Fibroblast of lung (primary cell): ENCODE measurements at regions not wholly inside any gene's neighbourhood (a gene's known extent, or its start where the extent isn't known, plus 50 kb on each side); places are given as distances from the start of the nearest gene placed in this dataset.
A peak's percentile ranks its signal among the peaks of the same experiment; 100 is the strongest.

ENCODE experiments used
- DNase-seq, 2 donors: peaks; one replicate each; pipeline versions ENCODE4 v3.0.0 to v3.0.0-alpha.2; 2010; ENCODE audit warnings: low read depth in 2 of 2
- H2AFZ ChIP-seq: 2 replicates; pipeline ENCODE4 v1.5.1; 2012; ENCODE audit warnings: low read length, control low read depth, inconsistent platforms
- H3K27ac ChIP-seq: 2 replicates; pipeline ENCODE4 v1.5.1; 2011; ENCODE audit warnings: low read length, control low read depth; ENCODE audit not compliant: insufficient read depth
- H3K27me3 ChIP-seq: 2 replicates; pipeline ENCODE4 v1.5.1; 2011; ENCODE audit warnings: mild to moderate bottlenecking, low read length; ENCODE audit not compliant: control insufficient read depth, insufficient read depth
- H3K36me3 ChIP-seq: 2 replicates; pipeline ENCODE4 v1.5.1; 2011; ENCODE audit warnings: low read length; ENCODE audit not compliant: control insufficient read depth, insufficient read depth
- H3K4me1 ChIP-seq: 2 replicates; pipeline ENCODE4 v1.5.1; 2011; ENCODE audit warnings: low read length; ENCODE audit not compliant: control insufficient read depth, insufficient read depth; ENCODE audit errors: extremely low read depth
- H3K4me2 ChIP-seq: 2 replicates; pipeline ENCODE4 v1.5.1; 2011; ENCODE audit warnings: low read length, control low read depth; ENCODE audit not compliant: insufficient read depth; ENCODE audit errors: extremely low read depth
- H3K4me3 ChIP-seq, 4 experiments: fragments of 200-600 bp in 1 of 4; sonication (generic) in 1 of 4; replicated peaks in 1 of 4; 2 replicates each; pipeline ENCODE4 v1.5.1; 2011 to 2016; ENCODE audit warnings: low read length in 4 of 4, low read depth in 3 of 4, mild to moderate bottlenecking in 3 of 4, control low read depth in 2 of 4, inconsistent platforms in 1 of 4, mixed read lengths in 1 of 4; ENCODE audit not compliant: insufficient read depth in 1 of 4; ENCODE audit errors: control extremely low read depth in 1 of 4
- H3K79me2 ChIP-seq: 2 replicates; pipeline ENCODE4 v1.5.1; 2012; ENCODE audit warnings: mild to moderate bottlenecking, low read length, inconsistent platforms; ENCODE audit not compliant: control insufficient read depth, insufficient read depth
- H3K9ac ChIP-seq: 2 replicates; pipeline ENCODE4 v1.5.1; 2011; ENCODE audit warnings: mild to moderate bottlenecking, low read length, control low read depth; ENCODE audit not compliant: insufficient read depth
- H3K9me3 ChIP-seq: 2 replicates; pipeline ENCODE4 v1.5.1; 2012; ENCODE audit warnings: low read depth, low read length; ENCODE audit not compliant: control insufficient read depth, insufficient read depth
- H4K20me1 ChIP-seq: 2 replicates; pipeline ENCODE4 v1.5.1; 2011; ENCODE audit warnings: low read length; ENCODE audit not compliant: control insufficient read depth, insufficient read depth; ENCODE audit errors: extremely low read depth
- EZH2 ChIP-seq: IDR thresholded peaks from 2 replicates; pipeline ENCODE4 v1.5.1; 2012; ENCODE audit warnings: low read length, control low read depth, mild to moderate bottlenecking; ENCODE audit errors: missing control alignments
- TF ChIP-seq, protein P1 (sequence below), 2 donors: IDR thresholded peaks in 1 of 2; conservative IDR thresholded peaks in 1 of 2; 1 replicate in 1 of 2; 2 replicates in 1 of 2; pipeline ENCODE4 v1.5.1; 2011 to 2012; ENCODE audit warnings: low read length in 2 of 2, control low read depth in 1 of 2, inconsistent platforms in 1 of 2, low read depth in 1 of 2, mild to moderate bottlenecking in 1 of 2

DNA sequence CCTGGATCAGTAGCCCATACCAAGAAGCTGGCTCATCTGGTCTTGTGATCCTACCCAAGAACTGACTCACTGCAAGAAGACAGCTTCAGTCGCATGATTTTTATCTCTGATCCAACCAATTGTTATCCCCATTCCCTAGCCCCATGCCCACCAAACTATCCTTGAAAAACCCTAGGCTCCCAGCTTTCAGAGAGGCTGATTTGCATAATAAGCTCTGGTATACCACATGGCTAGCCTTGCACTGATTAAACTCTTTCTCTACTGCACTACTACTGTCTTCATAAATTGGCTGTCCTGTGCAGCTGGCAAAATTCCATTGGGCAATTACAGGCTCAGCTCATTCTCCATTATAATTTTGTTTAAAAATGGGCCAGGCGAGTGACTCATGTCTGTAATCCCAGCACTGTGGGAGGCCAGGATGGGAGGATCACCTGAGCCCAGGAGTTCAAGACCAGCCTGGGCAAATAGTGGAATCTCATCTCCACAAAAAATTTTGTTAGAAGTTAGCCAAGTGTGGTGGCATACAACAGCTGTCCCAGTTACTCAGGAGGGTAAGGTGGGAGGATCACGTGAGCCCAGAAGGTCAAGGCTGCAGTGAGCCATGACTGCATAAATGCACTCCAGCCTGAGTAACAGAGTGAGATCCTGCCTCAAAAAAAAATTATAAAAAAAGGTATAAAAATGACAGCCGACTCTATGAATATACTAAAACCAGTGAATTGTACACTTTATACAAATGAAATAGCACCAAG lies 76.7 kb upstream of the EIF5 start:
- peak; percentile 15 to 63 for DNase-seq
- no peaks in the 10 kb centered on the region for H3K36me3 ChIP-seq

DNA sequence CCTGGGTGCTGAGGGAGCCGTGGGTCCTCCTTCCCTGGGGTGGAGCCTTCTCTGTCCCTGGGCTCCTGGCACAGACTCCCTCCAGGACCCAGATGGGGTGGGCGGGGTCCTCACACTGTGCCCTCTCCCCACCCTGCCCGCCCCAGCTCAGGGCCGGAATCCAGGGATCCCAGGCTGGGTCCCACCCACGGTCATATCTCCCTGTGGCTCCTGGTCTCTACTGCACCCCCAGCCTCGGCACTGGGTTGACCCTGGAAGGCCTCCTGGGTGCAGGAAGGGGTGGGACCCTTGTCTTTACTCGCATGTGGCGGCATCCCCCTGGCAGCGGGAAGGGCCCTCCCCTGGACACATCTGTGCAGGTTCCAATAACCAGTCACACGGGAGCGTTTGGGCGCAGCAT lies 75.8 kb upstream of the EIF5 start:
- TF ChIP-seq, protein P1, sequence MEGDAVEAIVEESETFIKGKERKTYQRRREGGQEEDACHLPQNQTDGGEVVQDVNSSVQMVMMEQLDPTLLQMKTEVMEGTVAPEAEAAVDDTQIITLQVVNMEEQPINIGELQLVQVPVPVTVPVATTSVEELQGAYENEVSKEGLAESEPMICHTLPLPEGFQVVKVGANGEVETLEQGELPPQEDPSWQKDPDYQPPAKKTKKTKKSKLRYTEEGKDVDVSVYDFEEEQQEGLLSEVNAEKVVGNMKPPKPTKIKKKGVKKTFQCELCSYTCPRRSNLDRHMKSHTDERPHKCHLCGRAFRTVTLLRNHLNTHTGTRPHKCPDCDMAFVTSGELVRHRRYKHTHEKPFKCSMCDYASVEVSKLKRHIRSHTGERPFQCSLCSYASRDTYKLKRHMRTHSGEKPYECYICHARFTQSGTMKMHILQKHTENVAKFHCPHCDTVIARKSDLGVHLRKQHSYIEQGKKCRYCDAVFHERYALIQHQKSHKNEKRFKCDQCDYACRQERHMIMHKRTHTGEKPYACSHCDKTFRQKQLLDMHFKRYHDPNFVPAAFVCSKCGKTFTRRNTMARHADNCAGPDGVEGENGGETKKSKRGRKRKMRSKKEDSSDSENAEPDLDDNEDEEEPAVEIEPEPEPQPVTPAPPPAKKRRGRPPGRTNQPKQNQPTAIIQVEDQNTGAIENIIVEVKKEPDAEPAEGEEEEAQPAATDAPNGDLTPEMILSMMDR (conservative IDR thresholded peaks at IDR 0.05 in 1 of 2, IDR thresholded peaks at IDR 0.05 in 1 of 2; ENCODE audit: low read depth in 1 of 2, low read length in 2 of 2) = no peak
- TF ChIP-seq EZH2 = no peak

More for the DNA sequence above, 76.7 kb upstream of the EIF5 start:
- Histone ChIP-seq H3K79me2 (no peaks in the 10 kb centered on the region), H3K27ac (no peak overlapping the region), H3K27me3 (no peaks in the 10 kb centered on the region), H3K9me3 (no peaks in the 10 kb centered on the region), H3K4me2 (no peak overlapping the region), H2AFZ (no peak overlapping the region), H4K20me1 (no peaks in the 10 kb centered on the region), H3K4me3 (no peak overlapping the region), H3K4me1 (no peaks in the 10 kb centered on the region), H3K9ac (no peak overlapping the region)
- TF ChIP-seq, protein P1 (conservative IDR thresholded peaks at IDR 0.05 in 1 of 2, IDR thresholded peaks at IDR 0.05 in 1 of 2; ENCODE audit: low read depth in 1 of 2, low read length in 2 of 2) = no peak
- no peak for TF ChIP-seq EZH2

DNA sequence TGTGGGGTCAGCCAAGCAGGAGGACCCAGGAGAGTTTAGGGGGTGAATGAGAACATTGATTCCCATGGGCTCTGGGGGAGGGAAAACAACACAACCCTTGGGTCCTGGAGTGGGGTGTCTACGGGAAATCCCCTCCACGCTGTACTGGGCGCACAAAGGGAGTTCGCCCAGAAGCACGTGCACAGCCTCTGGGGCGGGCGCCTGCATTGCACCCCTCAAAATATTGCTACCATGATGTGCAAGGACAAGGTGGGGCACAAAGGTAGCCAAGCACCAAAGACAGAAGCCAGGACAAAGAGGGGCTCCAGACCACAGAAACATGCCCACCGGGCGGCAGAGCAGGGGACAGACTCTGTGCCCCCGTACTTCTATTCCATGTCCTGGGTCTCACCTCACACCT lies 74.9 kb upstream of the EIF5 start:
- Histone ChIP-seq H3K4me1 (no peaks in the 10 kb centered on the region), H3K79me2 (no peaks in the 10 kb centered on the region), H3K4me3 (no peak overlapping the region), H3K27me3 (no peaks in the 10 kb centered on the region), H3K9ac (no peak overlapping the region), H3K9me3 (no peaks in the 10 kb centered on the region), H3K4me2 (no peak overlapping the region), H2AFZ (no peak overlapping the region), H3K27ac (no peak overlapping the region), H3K36me3 (no peaks in the 10 kb centered on the region), H4K20me1 (no peaks in the 10 kb centered on the region)
- TF ChIP-seq EZH2 = no peak
- TF ChIP-seq, protein P1 (conservative IDR thresholded peaks at IDR 0.05 in 1 of 2, IDR thresholded peaks at IDR 0.05 in 1 of 2; ENCODE audit: low read depth in 1 of 2, low read length in 2 of 2) = no peak
- DNase-seq = no peak

More for the DNA sequence above, 75.8 kb upstream of the EIF5 start:
- H2AFZ ChIP-seq = no peak overlapping the region
- no peaks in the 10 kb centered on the region for H3K36me3 ChIP-seq
- H3K79me2 ChIP-seq = no peaks in the 10 kb centered on the region
- no peak for DNase-seq
- H3K27me3 ChIP-seq = no peaks in the 10 kb centered on the region
- no peak overlapping the region for H3K4me2 ChIP-seq
- no peak overlapping the region for H3K9ac ChIP-seq
- no peak overlapping the region for H3K4me3 ChIP-seq
- no peak overlapping the region for H3K27ac ChIP-seq
- no peaks in the 10 kb centered on the region for H3K9me3 ChIP-seq
- H3K4me1 ChIP-seq = no peaks in the 10 kb centered on the region
- H4K20me1 ChIP-seq = no peaks in the 10 kb centered on the region
